ENCODE measurements at regions not wholly inside any gene's neighbourhood (a gene's known extent, or its start where the extent isn't known, plus 50 kb on each side); places are given as distances from the start of the nearest gene placed in this dataset.

GRCh38 chrX:145751943-145752342 is 65.7 kb upstream of the SLITRK2 start:
- TF ChIP-seq HMGXB4 (CRISPR knock-in tag; IDR thresholded peaks at IDR 0.05; ENCODE audit: borderline replicate concordance) = no peak
- TF ChIP-seq NR3C1 (IDR thresholded peaks at IDR 0.05) = no peak
- no peak for TF ChIP-seq RAD21 (conservative IDR thresholded peaks at IDR 0.05 in 1 of 2, IDR thresholded peaks at IDR 0.05 in 1 of 2)
- no peak for TF ChIP-seq POLR2A (IDR thresholded peaks at IDR 0.05; ENCODE audit: low read length)
- no peak for TF ChIP-seq CTCF (IDR thresholded peaks at IDR 0.05)
- no peak for TF ChIP-seq HDAC2 (IDR thresholded peaks at IDR 0.05)
- TF ChIP-seq KDM1A (IDR thresholded peaks at IDR 0.05; ENCODE audit: low read depth) = no peak
- no peak for TF ChIP-seq EHF (CRISPR knock-in tag; IDR thresholded peaks at IDR 0.05)
- no peak for TF ChIP-seq FOXS1 (CRISPR knock-in tag; IDR thresholded peaks at IDR 0.05)
- TF ChIP-seq USF2 (IDR thresholded peaks at IDR 0.05) = no peak
